Umbilical cord (tissue), 1 donor: ENCODE measurements at regions not wholly inside any gene's neighbourhood (a gene's known extent, or its start where the extent isn't known, plus 50 kb on each side); places are given as distances from the start of the nearest gene placed in this dataset.
"Not testable (repeated sequence)": the region's sequence is repeated elsewhere in the genome, so short reads cannot be mapped to it uniquely, and the experiment has no call there.

Source experiments
- DNase-seq: peaks from one replicate; pipeline ENCODE4 v3.0.0-alpha.2; 2015; ENCODE audit warnings: low spot score

DNA sequence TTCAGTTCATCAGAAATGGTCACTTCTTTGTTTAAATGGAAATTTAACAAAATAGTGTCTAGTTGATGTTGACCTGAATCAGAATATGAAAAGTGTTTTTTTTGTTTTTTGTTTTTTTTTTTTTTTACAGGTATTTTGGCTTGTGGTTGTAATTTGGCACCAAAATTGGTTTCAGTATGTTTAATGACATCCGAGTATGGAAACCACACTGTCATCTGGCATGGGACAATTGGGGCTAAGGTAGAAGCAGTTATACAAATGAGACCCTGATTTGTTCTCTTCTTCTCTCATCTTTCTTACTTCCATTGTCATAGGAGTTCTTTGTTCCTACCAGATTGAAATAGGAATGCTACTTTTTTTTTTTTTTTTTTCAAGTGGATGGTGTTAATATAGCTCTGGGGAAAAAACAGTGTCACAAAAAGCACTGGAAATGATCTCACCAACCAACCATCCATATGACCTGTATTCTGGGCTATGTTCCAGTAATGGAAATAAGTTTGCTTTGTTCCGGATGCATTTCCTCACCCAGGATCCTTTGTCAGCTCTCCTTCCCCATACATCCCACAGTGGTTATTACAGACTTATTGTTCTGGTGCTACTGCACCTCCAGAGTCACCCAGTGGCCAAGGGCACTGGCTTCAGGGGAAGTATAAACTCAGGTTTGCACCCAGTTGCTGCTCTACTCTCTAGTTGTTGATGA is 95.8 kb downstream of the ATXN3L start:
- peak; percentile 42 for DNase-seq

DNA sequence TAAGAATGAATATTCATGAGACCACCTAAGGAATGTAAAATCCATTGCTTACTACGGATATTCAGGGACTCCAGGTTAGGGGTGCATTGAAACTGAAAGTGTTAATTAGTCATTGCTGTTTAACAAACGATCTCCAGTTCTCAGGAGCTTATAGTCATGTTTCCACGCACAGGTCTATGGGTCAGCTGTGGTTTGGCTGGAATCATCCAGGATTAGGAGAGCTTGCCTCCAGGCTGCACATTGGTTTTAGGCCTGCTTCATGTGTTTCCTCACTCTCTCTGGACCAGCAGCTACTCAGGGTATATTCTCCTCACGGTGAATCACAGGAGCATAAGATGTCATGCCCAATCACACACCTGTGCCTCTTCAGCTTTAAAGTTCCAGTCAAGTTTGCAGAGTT is 98.9 kb downstream of the ATXN3L start:
- peak; percentile 44 for DNase-seq

DNA sequence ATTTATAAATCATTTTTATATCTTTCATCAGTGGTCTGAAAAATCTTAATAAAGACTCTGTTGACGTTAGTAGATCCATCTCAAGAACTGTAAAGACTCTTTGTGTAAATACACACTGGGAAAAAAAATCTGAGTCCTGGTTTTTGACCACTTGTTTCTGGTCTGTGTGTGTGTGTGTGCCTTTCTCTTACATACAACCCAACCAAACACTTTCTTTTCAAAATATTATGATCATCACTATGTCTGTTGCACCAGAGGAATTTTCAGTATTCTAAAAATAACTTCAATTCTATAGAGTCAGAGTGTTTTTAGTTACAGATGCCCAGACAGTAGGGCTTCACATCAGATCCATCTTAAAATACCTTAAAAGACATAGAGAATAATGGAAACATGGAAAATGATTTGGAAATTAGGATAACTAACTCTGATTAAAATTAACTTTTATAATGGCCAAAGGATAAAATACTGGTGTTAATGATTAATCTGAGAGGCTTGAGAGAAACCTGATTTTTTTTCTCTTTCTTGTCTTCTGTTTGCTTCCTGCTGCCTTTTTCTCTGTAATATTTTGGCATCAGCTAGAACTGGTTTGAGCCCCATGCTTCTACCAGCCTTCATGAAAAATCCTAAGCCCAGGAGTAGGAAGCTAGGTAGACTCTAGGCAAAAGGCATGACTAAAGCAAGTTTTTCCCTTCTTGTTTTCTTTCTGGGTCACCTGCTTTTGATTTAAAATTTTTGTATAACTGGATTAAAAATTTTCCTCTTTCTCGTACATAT is 99.7 kb downstream of the ATXN3L start:
- peak; percentile 41 for DNase-seq

DNA sequence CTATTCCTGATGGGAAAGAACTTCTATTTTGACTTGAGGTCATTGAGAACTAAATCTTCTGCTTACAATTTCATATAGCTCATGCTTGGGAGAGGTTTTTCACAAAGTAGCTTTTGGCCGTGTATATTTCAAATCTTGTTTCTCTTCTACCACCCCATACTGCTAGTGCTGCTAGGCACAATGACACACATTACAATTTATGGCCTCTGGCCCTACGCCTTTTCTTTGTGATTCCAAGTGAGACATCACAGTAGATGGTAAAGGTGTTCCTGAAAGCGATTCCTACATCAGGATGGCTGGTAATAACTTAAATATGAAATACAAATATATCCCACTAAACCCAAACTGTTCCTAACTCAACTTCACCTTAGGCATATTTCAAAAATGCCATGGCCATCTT is 101.1 kb downstream of the ATXN3L start:
- no peak for DNase-seq

DNA sequence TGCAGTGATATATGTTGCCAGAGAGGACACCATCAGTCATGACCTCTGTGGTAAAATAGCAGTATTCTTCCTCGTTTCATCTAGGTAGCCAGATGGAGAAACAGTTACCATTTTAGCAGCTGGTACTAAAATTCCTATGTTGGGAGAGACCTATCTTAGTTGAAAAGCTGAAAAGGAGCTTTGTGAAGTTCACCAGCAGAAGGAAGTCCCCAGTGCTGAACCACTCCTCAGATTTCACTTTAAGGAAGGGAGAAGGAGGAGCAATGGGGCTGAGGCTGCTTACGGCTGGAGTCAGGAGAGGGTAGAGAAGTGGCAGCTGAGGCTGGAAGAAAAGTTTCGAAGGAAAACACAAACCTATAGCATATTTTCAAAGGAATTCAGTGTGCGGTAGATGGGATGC is 103.7 kb downstream of the ATXN3L start:
- DNase-seq = no peak

DNA sequence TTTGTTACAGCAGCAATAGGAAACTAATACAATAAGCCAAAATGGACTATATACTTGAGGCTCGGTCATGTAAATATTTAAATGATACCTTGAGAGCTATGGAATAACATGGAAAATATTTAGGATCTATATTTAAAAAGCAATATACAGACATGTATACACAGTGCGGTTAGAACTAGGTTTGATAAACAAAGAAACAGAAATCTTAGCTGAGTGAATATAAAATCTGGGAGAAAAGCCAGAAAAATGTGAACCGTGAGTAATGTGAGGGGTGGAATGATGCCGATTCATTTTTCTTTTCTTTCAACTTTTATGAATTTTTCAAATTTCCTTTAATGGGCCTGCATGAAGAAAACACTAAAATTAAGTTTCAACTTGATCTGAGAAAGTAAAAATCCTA is 104.1 kb downstream of the ATXN3L start:
- DNase-seq = no peak

DNA sequence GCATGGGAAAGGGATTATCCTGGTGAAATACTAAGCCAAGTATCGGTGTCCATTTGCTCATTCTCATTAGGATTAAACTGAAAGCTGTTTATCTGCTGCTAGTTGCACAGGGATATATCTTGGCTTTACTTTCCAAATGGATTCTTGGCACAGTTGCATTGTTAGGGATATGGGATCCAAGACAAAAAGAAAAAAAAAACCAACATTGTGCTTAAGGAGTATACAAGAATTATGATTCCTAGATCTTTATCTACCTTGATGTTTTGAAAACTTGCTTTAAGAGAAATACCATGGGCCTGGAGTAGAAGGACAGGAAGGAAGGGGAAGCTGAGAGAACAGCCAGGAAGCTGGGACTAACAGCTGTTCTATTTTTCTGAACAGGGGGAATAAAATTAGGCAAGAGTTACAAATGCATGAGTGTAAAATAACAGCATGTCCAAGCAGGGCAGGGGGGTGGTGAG is 107.6 kb downstream of the ATXN3L start:
- DNase-seq = peak; percentile 54

DNA sequence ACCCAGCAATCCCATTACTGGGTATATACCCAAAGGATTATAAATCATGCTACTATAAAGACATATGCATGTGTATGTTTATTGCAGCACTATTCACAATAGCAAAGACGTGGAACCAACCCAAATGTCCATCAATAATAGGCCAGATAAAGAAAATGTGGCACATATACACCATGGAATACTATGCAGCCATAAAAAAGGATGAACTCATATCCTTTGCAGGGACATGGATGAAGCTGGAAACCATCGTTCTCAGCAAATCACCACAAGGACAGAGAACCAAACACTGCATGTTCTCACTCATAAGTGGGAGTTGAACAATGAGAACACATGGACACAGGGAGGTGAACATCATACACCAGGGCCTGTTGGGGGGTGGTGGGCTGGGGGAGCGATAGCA is 109.7 kb downstream of the ATXN3L start:
- not testable (repeated sequence) for DNase-seq

DNA sequence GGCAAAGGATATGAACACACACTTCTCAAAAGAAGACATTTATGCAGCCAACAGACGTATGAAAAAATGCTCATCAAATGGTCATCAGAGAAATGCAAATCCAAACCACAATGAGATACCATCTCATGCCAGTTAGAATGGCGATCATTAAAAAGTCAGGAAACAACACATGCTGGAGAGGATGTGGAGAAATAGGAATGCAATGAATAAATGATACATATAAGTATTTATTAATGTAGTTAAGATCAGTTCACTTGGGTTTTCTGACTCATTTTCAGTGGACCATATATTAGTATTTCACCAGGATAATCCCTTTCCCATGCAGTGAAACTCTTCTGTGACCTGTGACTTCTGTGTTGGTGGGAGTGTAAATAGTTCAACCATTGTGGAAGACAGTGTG is 110.1 kb downstream of the ATXN3L start:
- DNase-seq = not testable (repeated sequence)

DNA sequence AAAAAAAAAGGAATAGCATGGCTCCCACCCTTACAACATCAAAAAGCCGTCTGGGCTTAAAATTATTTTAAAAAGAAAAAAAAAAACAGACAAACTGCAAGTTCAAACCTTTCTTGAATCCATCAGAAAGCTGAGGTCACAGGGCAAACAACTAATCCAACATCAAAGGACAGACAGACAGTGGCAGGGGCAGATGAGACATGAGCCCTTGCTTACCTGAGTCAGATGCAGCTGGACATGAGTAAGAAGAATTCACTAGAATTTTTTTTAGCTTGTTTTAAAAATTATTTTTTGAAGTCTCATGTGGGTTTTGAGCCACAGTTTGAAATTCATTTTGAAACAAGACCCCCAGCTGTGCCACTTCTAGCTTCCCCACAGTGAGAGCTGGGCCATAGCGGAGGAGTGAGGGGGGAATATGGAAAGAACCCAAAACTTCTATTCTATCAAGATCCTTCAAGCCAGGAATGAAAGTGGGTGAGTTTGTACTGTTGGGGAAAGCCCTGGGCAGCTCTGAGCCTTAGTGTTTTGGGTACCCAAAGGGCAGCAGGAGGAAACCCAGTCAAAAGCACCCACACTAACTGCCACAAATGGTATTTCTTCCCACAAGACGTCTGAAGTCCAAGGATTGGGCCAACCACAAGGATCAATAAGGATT is 111.4 kb downstream of the ATXN3L start:
- no peak for DNase-seq

DNA sequence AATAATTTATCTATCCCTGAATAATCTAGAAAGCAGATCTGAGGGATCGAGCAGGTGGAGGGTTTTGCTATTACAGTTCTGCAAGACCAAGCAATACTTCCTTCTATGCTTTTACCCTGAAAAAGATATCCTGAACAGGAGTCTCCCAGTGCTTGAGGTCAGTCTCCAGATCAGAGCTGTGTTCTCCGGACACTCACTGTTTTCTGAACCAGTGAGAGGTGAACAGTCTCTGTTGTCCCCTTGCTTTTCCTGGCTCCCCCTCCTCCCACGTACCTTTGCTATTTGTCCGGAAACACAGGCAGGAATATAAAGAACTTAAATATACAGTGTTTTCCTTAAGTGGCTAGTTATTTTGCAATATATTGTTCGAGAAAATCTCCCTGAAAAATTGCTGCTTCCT is 116.6 kb downstream of the ATXN3L start:
- no peak for DNase-seq

DNA sequence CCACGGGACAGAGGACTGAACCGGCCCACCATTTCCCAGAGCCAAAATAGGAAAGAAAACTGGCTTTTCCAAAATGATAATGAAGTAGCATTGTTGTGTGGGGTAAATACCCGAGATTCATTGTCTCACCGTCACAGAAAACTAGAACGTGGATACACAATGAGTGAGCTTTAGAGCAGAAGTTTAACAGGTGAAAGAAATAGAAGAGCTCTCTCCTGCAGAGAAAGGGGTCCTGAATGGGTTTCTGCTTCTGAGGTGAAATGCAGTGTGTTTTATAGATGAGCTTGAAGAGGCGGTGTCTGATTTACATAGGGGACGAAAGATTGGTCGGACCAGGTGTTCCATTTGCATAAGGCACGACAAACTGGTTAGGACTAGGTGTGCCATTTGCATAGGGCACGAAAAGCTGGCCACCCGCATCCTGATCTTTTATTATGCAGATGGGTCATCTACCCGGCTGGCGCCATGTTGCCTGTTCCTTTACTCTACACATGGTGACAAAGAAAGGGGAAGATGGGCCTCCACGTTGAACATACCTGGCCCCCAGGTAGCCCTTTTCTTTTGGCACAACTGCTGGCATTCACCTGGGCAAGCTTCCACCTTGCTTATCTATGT is 118.1 kb downstream of the ATXN3L start:
- DNase-seq = no peak

DNA sequence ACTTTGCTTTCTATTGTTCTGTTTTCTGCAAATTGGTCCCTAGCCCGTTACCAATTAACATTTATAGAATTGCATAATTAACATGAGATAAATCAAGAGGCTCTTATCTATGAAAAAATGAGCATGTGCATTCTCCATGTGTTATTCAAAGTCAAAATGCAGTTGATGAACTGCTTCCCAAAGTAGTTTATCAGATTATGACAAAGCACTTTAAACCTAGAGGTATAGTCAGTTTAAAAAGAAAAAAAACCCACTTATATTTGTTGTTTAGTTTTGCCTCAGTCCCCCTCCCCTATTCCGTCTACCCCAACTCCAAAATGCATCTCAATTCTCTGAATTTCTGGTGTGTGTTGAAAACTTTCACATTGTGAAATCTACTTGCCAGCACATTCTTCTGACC is 119.5 kb downstream of the ATXN3L start:
- DNase-seq = no peak

DNA sequence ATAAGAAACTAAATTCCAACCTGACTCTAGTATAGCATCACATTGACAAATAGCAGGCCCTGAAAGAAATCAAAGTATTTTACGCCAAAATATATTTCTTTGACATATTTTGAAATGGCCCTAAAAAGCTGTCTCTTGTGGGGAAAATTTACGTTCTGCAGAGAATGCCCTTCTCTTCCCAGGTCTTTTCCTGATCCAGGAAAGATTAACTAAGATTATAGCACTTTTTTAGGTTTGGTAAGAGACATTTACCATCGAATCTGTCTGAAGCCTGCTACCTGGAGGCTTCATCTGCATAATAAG is 121.1 kb downstream of the ATXN3L start:
- no peak for DNase-seq

DNA sequence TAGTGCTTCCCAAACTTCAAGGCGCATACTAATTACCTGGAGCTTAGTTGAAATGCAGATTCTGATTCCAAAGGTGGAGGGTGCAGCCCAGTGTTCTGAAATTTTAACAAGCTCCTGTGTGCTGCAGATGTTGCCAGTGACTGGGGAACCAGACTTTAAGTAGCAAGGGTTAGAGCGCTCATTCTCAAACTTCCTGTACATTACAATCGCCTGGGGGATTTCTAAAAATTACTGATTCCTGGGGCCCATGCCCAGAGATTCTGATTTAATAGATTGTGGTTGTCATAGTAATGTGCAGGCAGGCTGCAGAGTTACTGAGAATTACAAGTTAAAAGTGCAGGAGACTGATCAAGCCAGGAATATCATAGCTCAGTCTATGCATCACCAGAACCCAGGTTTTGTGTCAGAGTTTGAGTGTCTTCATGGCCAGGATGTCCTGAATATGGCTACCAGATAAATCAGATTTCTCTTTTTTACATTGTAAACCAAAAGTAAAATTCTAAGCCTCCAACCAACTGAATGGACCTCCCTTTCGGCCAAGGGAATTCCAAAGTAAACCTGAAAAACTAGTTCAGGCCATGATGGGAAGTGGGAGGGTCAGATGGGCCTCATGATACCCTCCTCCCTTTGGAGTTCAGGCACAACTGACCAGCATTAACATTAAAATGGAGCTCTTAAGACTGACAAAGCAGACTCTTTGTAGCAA is 121.6 kb downstream of the ATXN3L start:
- no peak for DNase-seq

DNA sequence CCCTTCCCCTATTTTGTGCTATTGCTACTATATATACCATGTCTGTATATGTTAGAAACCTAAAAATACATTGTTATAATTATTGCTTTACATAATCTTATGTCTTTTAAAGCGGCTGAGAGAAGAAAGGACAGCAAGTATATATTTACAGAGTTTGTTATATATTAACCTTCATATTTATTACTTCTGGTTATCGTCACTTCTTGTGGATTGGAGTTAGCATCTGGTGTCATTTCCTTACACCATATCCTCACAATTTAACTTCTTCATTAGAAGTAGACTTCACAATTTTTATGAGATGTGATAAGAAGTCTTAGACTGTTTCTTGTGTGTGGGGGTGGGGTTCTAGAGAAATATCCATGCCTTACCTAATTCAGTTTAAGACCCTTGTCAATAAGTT is 123.1 kb downstream of the ATXN3L start:
- DNase-seq = no peak

DNA sequence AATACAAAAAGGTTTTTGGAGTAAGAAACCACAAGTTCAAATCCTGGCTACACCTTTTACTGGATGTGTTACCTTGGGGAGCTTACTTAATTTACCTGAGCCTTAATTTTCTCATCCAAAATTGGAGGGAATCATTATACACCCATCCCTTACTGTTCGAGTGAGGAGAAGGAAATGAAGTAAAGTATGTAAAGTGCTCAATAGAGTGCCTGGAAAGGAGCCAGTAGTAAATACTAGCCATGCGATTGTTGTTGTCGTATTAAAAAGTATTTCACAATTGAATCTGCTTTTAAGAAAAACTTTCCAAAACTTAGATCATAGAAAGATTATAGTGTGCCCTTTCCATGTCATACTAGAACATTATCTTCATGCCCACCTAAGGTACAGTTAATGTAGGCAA is 124.5 kb downstream of the ATXN3L start:
- DNase-seq = no peak

DNA sequence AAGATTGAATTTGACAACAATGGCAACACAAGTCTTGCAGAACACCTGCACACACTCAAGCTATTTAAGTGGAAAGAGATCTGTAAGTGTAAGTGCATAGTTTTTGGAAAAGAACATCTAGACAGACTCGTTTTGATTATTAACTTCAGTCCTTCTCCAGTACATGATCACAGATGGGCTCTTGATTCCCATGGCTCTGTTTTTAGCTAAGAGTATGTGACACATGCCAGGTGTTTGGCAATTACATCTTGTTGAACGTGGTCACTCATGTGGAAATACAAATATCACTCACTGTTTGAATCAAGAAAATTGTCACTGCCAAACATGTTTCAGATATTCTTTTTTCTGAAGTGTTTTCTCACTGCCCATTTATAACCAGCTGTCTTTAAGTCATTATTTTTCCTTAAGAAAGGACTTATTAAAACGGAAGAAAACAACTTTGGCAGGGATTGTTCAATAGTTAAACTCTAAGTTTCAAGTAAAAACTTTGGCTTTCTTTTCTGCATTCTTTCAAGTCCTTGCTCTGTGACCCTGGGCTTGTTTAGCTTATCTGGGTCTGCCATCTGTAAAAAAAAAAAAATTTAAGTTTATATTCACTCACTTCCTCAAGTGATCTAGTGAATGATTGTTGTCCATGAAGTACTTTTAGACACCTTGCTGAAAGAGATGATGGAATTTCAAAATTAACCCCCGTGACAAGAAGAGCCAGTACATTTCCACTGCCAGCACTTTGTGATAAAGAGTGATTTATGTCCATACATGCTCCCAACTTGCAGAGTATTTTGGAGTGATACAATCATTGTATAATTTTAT is 125.4 kb downstream of the ATXN3L start:
- DNase-seq = no peak

DNA sequence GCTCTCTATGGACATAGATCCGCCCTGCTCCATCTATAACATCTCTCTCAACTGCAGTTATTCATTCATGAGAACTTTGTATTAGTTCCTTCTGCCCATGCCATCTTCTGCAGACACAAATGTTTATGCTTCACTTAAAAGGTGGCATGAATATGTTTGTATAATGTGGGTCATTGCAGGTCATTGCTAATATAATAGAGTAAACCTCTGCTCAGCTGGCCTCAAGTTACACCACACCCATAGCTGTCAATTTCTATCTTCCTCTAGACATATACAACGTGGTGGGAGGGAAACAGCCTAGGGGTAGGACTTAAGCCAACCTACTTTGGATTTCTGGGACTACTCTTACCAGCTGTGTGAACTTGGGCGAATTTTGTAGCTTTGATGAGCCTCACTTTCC is 129.8 kb downstream of the ATXN3L start:
- no peak for DNase-seq

DNA sequence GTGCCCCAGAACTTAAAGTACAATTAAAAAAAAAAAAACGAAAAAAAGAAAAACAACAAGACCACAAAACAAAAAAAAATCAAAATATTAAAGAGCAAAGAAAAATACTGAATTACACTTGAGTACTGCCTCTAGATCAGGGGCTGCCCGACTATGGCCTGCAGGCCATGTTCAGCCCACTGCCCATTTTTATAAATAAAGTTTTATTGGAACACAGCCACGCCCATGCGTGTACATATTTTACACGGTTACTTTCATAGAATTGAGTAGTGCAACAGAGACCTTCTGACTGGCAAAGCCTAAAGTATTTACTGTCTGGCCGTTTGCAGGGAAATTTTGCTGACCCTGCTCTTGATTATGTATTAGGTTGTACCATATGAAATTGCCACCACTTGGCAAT is 130.5 kb downstream of the ATXN3L start:
- DNase-seq = no peak

DNA sequence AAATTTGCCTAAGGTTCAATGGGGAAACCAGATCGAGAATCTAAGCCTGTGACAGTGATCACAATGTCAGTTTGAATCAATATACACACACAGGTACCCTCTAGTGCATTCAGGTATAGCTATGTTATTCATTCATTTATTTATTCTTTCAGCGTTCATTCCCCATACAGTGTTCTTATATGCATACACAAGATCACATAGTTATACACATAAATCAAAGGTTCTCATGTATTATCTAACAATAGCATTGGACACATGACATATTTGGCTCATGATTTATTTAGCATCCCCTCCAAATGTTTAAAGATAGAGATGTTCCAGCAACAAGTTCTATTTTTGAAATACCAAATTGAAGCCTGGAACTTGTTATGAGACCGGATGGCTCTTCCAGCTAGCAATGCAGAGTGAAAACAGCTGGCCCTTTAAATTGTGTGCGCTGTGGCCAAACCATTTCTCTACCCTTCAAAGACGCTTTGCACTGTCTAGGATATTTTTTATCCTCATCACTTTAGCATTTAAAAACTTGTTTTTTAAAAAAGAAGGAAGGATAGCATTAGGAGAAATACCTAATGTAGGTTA is 131.0 kb downstream of the ATXN3L start:
- no peak for DNase-seq
